Heart right ventricle (tissue), 16 donors: ENCODE measurements at regions not wholly inside any gene's neighbourhood (a gene's known extent, or its start where the extent isn't known, plus 50 kb on each side); places are given as distances from the start of the nearest gene placed in this dataset.
"Not testable (repeated sequence)": the region's sequence is repeated elsewhere in the genome, so short reads cannot be mapped to it uniquely, and the experiment has no call there.

Source experiments
- ATAC-seq, 8 donors: fragments of 200-7000 bp; cut with Tn5 transposase; one replicate each; pipeline ENCODE4 v1.9.1; 2020; ENCODE audit warnings: mild to moderate bottlenecking in 8 of 8, moderate library complexity in 8 of 8, moderate number of reproducible peaks in 1 of 8
- DNase-seq, 2 donors: peaks; one replicate each; pipeline ENCODE4 v3.0.0-alpha.2; 2020
- H3K27ac ChIP-seq, 10 donors: fragments of 200-600 bp; sonication (generic) in 2 of 10; one replicate each; pipeline versions ENCODE4 v1.5.0 to v1.8.0; 2020 to 2022; ENCODE audit warnings: mild to moderate bottlenecking in 3 of 10
- H3K27me3 ChIP-seq, 7 donors: fragments of 200-600 bp; one replicate each; pipeline ENCODE4 v1.8.0; 2021 to 2022; ENCODE audit warnings: mild to moderate bottlenecking in 2 of 7
- H3K36me3 ChIP-seq, 9 donors: fragments of 200-600 bp; sonication (generic) in 1 of 9; one replicate each; pipeline versions ENCODE4 v1.5.0 to v1.8.0; 2020 to 2022; ENCODE audit warnings: mild to moderate bottlenecking in 2 of 9
- H3K4me1 ChIP-seq, 9 donors: fragments of 200-600 bp; sonication (generic) in 1 of 9; one replicate each; pipeline versions ENCODE4 v1.5.0 to v1.8.0; 2020 to 2022; ENCODE audit warnings: mild to moderate bottlenecking in 4 of 9
- H3K4me3 ChIP-seq, 10 donors: fragments of 200-600 bp; sonication (generic) in 2 of 10; one replicate each; pipeline versions ENCODE4 v1.5.0 to v1.8.0; 2020 to 2022; ENCODE audit warnings: mild to moderate bottlenecking in 7 of 10, moderate library complexity in 2 of 10
- H3K9me3 ChIP-seq, 11 donors: fragments of 200-600 bp in 10 of 11; sonication (generic) in 2 of 11; one replicate each; pipeline versions ENCODE4 v1.5.0 to v1.8.0; 2013 to 2022; ENCODE audit warnings: mild to moderate bottlenecking in 2 of 11, control low read depth in 1 of 11, moderate library complexity in 1 of 11
- WGBS, 2 donors: extraction: QIAGEN DNeasy Blood & Tissue Kit; methylation state at CpG; one replicate each; pipeline ENCODE4 v1.1.7; 2013; ENCODE audit warnings: inconsistent platforms in 1 of 2; 5-methylcytosine and 5-hydroxymethylcytosine counted together
- intact Hi-C, 10 donors: fragments of 100-400 bp; cut with DNase I; formaldehyde crosslinking; loops; one replicate each; pipeline versions ENCODE4 v1.11.1 to v1.14.2; 2022
- TF ChIP-seq, protein P1 (sequence below), 9 donors: fragments of 200-600 bp; sonication (generic) in 2 of 9; IDR thresholded peaks; one replicate each; pipeline versions ENCODE4 v1.5.0 to v1.8.0; 2021 to 2022; ENCODE audit warnings: antibody characterized with exemption in 9 of 9, mild to moderate bottlenecking in 5 of 9, moderate library complexity in 1 of 9
- donor health status: Arrhythmogenic right ventricular cardiomyopathy.
- donor health status: ischemic (EF 13 %, LVEDD 7.1; RV severe dilation, severe dysfunction).
- donor health status: healthy with polysubstance abuse.
- donor health status: DM: no; HTN: yes; CAD: no.
- donor health status: DM: no; HTN: no; CAD: no.
- donor health status: ischemic (EF 25% LVEDD 6.9; RV normal size, moderate dysfunction).
- donor health status: ischemic (EF 25% LVEDD 5.7; RV mildly dilated, moderate dysfunction).
- donor health status: healthy.
- donor health status: DM: yes; HTN: yes; CAD: no.
- donor health status: Ischemic cardiomyopathy.
- donor health status: ischemic (EF 35%, LVEDD 5.7; RV mildly dilated, moderate dysfunction).
- donor health status: nonischemic (EF 11% LVEDD 7.7; RV severe dilation, severe dysfunction).
- donor health status: DM: yes; HTN: yes; CAD: no.
- donor health status: PGD.
- donor health status: ischemic (EF 29% LVEDD 5.4; RV normal size, mild dysfunction).
- donor health status: nonischemic (EF 23%, LVEDD 6.1; RV moderate dilation, normal function).

DNA sequence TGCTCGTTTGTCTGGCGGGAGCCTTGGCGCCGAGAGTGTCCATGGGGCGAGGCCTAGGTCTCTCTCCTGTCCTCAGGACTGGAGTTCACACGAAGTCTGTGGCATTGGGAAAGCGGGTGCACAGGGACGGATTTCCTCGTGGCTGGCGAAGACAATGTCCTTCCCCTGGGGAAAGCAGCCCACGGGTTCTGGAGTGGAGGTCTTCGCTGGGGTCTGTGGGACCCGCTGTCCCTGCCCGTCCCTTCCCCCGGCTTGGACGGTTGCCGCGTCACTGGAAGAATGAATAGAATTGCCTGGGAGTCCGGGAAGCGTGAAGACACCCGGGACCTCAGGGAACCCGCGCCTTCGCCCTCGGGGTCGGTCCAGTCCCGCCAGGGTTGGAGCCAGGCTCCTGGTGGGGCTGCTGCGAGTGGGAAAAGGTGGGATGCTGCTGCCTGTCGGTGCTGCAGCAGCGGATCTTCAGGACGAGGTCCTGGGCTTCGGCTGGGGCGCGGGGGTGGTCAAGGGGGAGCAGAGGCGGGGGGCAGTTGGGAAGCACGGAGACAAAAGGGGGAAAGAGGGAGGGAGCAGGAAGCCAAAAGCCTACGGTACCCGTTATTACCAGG, 441.8 kb upstream of the DEFB115 start:
- Histone ChIP-seq H3K4me3 (peak overlapping the region in 6 of 10 donors; percentile 14 to 48 (median 40)), H3K36me3 (no peaks in the 10 kb centered on the region), H3K27ac (peak overlapping the region in 5 of 10 donors; percentile 48 to 66 (median 58)), H3K4me1 (peaks cover 0 to 3% (median 0%) of the 10 kb centered on the region in 9 donors), H3K9me3 (peaks cover 0 to 29% (median 9%) of the 10 kb centered on the region in 11 donors), H3K27me3 (peaks cover 0 to 51% (median 30%) of the 10 kb centered on the region in 7 donors)
- TF ChIP-seq, protein P1, sequence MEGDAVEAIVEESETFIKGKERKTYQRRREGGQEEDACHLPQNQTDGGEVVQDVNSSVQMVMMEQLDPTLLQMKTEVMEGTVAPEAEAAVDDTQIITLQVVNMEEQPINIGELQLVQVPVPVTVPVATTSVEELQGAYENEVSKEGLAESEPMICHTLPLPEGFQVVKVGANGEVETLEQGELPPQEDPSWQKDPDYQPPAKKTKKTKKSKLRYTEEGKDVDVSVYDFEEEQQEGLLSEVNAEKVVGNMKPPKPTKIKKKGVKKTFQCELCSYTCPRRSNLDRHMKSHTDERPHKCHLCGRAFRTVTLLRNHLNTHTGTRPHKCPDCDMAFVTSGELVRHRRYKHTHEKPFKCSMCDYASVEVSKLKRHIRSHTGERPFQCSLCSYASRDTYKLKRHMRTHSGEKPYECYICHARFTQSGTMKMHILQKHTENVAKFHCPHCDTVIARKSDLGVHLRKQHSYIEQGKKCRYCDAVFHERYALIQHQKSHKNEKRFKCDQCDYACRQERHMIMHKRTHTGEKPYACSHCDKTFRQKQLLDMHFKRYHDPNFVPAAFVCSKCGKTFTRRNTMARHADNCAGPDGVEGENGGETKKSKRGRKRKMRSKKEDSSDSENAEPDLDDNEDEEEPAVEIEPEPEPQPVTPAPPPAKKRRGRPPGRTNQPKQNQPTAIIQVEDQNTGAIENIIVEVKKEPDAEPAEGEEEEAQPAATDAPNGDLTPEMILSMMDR (IDR thresholded peaks at IDR 0.05), result no peak
- WGBS, 2 donors, result 64 to 77% methylated on average over 38 of the region's 38 CpGs
- peak in 4 of 8 donors; percentile 31 to 63 (median 43) for ATAC-seq
- no peak for DNase-seq
- intact Hi-C loops, result no loop called here

DNA sequence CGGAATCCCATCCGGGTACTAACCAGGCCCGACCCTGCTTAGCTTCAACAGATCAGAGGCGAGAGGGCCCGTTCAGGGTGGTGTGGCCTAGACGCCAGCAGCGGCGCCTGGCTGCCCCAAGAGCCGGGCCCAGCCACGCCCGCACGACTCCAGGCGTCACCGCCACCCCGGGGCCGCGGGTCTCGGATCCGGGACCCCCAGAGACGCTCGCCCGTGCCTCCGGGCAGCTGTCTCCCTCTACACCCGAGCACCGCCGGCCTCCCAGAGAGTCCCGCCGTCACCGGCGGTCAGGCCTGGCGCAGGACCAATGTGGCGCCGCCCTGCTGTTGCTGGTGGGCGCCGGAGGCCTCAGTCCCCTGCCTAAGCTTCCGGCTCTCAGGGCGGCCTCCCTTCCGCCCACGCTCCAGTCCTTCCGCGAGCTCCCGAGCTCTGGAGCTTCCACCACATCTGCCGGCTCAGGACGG, 441.2 kb upstream of the DEFB115 start:
- H3K4me3 ChIP-seq, result peak overlapping the region in 6 of 10 donors; percentile 14 to 48 (median 40)
- H3K36me3 ChIP-seq, result no peaks in the 10 kb centered on the region
- peaks cover 0 to 51% (median 30%) of the 10 kb centered on the region in 7 donors for H3K27me3 ChIP-seq
- peaks cover 0 to 3% (median 0%) of the 10 kb centered on the region in 9 donors for H3K4me1 ChIP-seq
- WGBS, 2 donors, result 43 to 68% methylated on average over 41 to 44 of the region's 44 CpGs
- DNase-seq, result peak in 1 of 2 donors; percentile 52
- peaks cover 0 to 32% (median 9%) of the 10 kb centered on the region in 11 donors for H3K9me3 ChIP-seq
- peak overlapping the region in 6 of 10 donors; percentile 31 to 66 (median 54) for H3K27ac ChIP-seq
- peak in 6 of 8 donors; percentile 42 to 91 (median 62) for ATAC-seq
- TF ChIP-seq, protein P1 (IDR thresholded peaks at IDR 0.05), result no peak
- intact Hi-C loops, result no loop called here

DNA sequence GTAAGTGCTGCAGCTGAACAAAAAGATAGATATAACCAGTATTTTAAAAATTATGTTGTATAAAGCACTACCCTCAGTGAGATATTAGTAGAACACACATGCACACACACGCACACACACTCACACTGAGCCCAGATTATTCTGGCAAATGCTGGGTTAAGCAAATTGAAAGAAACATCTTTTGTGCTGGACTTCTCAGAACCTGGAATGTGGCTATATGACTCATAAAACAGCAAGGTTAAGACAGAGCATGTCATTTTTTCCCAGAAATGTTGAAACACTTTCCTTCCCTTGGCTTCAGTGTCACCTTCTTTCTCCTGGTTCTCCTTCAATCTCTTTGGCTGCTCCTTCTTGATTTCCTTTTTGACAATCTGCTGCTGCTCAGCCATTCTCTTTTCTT, 435.8 kb upstream of the DEFB115 start:
- H3K27ac ChIP-seq, H3K36me3 ChIP-seq, intact Hi-C loops, H3K4me3 ChIP-seq, H3K4me1 ChIP-seq, ATAC-seq, DNase-seq: not testable (repeated sequence)
- 73 to 83% methylated on average over 1 of the region's 1 CpG for WGBS, 2 donors
- H3K9me3 ChIP-seq, result peaks cover 0 to 22% (median 9%) of the 10 kb centered on the region in 11 donors
- H3K27me3 ChIP-seq, result peaks cover 0 to 12% (median 0%) of the 10 kb centered on the region in 7 donors

DNA sequence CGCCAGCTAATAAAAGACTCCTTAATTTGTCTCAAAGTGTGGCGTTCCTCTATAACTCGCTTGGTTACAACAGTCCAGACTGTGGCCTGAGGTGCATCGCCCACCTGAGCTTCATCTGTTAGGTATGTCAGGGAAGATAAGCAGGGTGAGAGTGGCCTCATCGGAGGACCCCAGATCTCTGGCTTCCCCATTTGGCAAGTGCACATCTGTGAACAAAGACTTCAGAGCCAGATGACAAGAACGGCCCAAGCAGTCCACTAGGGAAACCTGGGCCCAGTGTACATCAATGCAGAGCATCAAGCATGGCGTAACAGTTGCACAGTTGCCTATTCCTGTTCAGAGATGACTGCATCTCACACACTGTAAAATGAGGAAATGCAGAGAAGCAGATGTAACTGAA, 432.8 kb upstream of the DEFB115 start:
- WGBS, 2 donors, result 72 to 76% methylated on average over 7 of the region's 7 CpGs

DNA sequence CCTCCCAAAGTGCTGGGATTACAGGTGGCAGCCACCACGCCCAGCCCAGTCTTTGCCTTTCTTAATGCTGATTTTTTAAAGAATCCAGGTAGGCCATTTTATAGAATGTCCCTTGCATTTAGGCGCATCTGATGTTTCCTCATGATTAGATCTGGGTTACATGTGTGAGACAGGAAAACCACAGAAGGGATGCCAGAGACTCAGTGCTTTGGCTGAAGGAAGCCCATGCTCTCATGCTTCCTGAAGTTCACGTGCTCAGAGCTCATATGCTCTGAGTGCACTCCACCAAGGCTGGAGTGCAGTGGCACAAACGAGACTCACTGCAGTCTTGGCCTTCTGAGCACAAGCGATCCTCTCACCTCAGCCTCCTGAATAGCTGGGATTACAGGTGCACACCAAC, 411.5 kb upstream of the DEFB115 start:
- H3K27ac ChIP-seq, H3K27me3 ChIP-seq, H3K4me3 ChIP-seq, ATAC-seq, H3K36me3 ChIP-seq, H3K4me1 ChIP-seq, H3K9me3 ChIP-seq, DNase-seq, intact Hi-C loops: not testable (repeated sequence)
- 65 to 71% methylated on average over 5 of the region's 5 CpGs for WGBS, 2 donors

More for the DNA sequence above, 432.8 kb upstream of the DEFB115 start:
- H3K4me1 ChIP-seq, H3K4me3 ChIP-seq, H3K27me3 ChIP-seq, intact Hi-C loops, DNase-seq, ATAC-seq, H3K27ac ChIP-seq, H3K36me3 ChIP-seq: not testable (repeated sequence)
- peaks cover 0 to 26% (median 0%) of the 10 kb centered on the region in 11 donors for H3K9me3 ChIP-seq

DNA sequence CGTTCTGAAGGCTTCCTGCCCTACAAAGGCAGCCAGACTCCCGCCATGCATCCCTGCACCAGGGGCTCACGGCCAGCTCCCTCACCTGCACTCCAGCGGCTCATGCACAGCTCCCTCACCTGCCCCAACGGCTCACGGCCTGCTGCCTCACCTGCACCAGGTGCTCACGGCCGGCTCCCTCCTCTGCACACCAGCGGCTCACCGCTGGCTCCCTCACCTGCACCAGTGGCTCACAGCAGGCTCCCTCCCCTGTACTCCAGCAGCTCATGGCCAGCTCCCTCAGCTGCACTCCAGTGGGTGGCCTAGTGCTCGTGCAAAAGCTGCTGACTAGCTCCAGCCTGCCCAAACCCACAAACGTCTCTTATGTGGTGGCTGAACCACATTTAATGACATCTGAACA, 389.2 kb upstream of the DEFB115 start:
- 72 to 74% methylated on average over 11 to 12 of the region's 12 CpGs for WGBS, 2 donors
- H3K27ac ChIP-seq, intact Hi-C loops, DNase-seq, H3K4me1 ChIP-seq, H3K36me3 ChIP-seq, H3K4me3 ChIP-seq, H3K27me3 ChIP-seq: not testable (repeated sequence)
- ATAC-seq, result peak in 1 of 8 donors; percentile 57
- peaks cover 0 to 37% (median 0%) of the 10 kb centered on the region in 11 donors for H3K9me3 ChIP-seq

DNA sequence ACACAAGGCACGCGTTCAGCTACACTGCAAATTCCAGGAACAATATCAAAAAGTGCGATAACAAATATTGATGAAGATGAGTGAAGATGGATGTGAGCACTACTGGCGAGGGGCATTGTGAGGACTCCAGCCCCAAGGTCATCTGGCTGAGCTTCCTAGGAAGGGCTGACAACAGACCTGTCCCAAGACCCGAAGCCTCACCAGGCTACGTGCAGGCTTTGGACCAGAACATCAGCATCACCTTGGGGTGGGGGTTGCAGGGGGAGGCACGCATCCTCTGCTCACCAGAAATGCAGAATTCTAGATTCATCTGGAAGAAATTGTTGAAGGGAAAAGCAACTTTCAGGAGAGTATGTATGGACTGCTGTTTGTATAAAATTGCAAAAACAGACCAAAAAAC, 386.3 kb upstream of the DEFB115 start:
- not testable (repeated sequence) for ATAC-seq, DNase-seq

DNA sequence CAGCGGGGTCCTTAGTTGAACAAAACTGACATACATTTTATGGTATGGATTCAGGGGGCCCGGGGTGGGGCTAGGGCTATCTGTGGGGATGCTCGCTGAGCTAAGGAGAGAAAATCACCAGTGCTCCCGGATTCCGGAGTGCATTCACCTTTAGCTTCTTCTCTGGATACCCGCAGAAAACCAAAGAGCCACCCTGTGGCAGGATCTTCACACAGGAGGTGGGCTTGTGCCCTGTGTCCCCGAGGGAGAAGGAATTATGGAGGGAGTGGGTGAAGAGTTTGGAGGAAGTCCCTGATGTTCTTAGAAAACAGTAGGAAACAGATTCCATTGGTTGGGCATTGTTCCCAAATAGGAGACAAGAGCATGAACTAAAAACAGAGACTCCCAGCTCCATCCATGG, 385.2 kb upstream of the DEFB115 start:
- H3K27me3 ChIP-seq, H3K27ac ChIP-seq, ATAC-seq, H3K4me1 ChIP-seq, intact Hi-C loops, H3K36me3 ChIP-seq, H3K4me3 ChIP-seq, DNase-seq: not testable (repeated sequence)
- H3K9me3 ChIP-seq, result peaks cover 0 to 31% (median 0%) of the 10 kb centered on the region in 11 donors
- WGBS, 2 donors, result 60 to 61% methylated on average over 7 of the region's 7 CpGs

More for the DNA sequence above, 386.3 kb upstream of the DEFB115 start:
- peaks cover 0 to 28% (median 0%) of the 10 kb centered on the region in 11 donors for H3K9me3 ChIP-seq
- H3K4me3 ChIP-seq, H3K36me3 ChIP-seq, H3K27ac ChIP-seq, H3K4me1 ChIP-seq, H3K27me3 ChIP-seq, intact Hi-C loops: not testable (repeated sequence)
- 66 to 69% methylated on average over 7 of the region's 7 CpGs for WGBS, 2 donors

DNA sequence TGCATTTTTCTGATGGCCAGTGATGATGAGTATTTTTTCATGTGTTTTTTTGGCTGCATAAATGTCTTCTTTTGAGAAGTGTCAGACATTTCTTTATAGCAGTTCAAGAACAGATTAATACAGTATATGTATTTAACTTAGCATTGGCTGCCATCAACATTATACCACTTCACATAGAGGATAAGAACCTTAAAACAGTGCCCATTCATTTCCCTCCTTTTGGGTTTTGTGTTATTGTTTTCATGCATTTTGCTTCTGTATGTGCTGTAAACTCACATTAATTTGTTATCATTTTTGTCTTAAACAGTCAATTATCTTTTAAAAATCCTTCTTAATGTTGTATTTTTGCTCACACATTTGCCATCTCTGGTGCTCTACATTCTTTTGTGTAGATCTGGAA, 381.6 kb upstream of the DEFB115 start:
- H3K27ac ChIP-seq, intact Hi-C loops, H3K36me3 ChIP-seq, DNase-seq, H3K27me3 ChIP-seq, H3K4me1 ChIP-seq, ATAC-seq, H3K4me3 ChIP-seq: not testable (repeated sequence)
- H3K9me3 ChIP-seq, result peaks cover 0 to 30% (median 0%) of the 10 kb centered on the region in 11 donors
